Stimulated activated CD8-positive, alpha-beta memory T cell treated with anti-CD3 and anti-CD28 coated beads, Interleukin-7, amount 100 ng/mL, for 48 hours (primary cell): ENCODE measurements at regions not wholly inside any gene's neighbourhood (a gene's known extent, or its start where the extent isn't known, plus 50 kb on each side); places are given as distances from the start of the nearest gene placed in this dataset.

ENCODE experiments used
- DNase-seq, 2 donors: peaks; one replicate each; pipeline ENCODE4 v3.0.0-alpha.2; 2020; ENCODE audit warnings: low read depth in 1 of 2; ENCODE audit errors: extremely low read depth in 1 of 2

- DNase-seq = no peak
These were observed 506.5 kb downstream of the TCERG1L start for GRCh38 chr10:130804778-130805634.

- DNase-seq = no peak
These were observed 505.9 kb downstream of the TCERG1L start for GRCh38 chr10:130805635-130806030.

- DNase-seq = no peak
These were observed 505.1 kb downstream of the TCERG1L start for GRCh38 chr10:130806426-130806825.

- no peak for DNase-seq
These were observed 504.4 kb downstream of the TCERG1L start for GRCh38 chr10:130807096-130807495.

GRCh38 chr10:130807721-130808120 lies 503.8 kb downstream of the TCERG1L start:
- no peak for DNase-seq

- no peak for DNase-seq
These were observed 503.3 kb downstream of the TCERG1L start for GRCh38 chr10:130808243-130808642.

- DNase-seq = no peak
These were observed 502.8 kb downstream of the TCERG1L start for GRCh38 chr10:130808686-130809085.

- no peak for DNase-seq
These were observed 502.3 kb downstream of the TCERG1L start for GRCh38 chr10:130809181-130809580.

- DNase-seq = no peak
These were observed 501.6 kb downstream of the TCERG1L start for GRCh38 chr10:130809761-130810515.

- DNase-seq = no peak
These were observed 500.7 kb downstream of the TCERG1L start for GRCh38 chr10:130810856-130811255.

- no peak for DNase-seq
These were observed 499.0 kb downstream of the TCERG1L start for GRCh38 chr10:130812381-130813148.

- no peak for DNase-seq
These were observed 496.9 kb downstream of the TCERG1L start for GRCh38 chr10:130814610-130815009.

GRCh38 chr10:130816116-130816901 lies 495.2 kb downstream of the TCERG1L start:
- no peak for DNase-seq

- no peak for DNase-seq
These were observed 494.4 kb downstream of the TCERG1L start for GRCh38 chr10:130817046-130817624.

- DNase-seq = no peak
These were observed 493.8 kb downstream of the TCERG1L start for GRCh38 chr10:130817674-130818073.

GRCh38 chr10:130820880-130821482 lies 490.5 kb downstream of the TCERG1L start:
- DNase-seq = no peak

GRCh38 chr10:130824230-130825014 lies 487.1 kb downstream of the TCERG1L start:
- DNase-seq = no peak

- DNase-seq = no peak
These were observed 477.9 kb downstream of the TCERG1L start for GRCh38 chr10:130833596-130833995.

- no peak for DNase-seq
These were observed 477.4 kb downstream of the TCERG1L start for GRCh38 chr10:130834170-130834569.
